Endothelial cell (in vitro differentiated cells): ENCODE measurements at regions not wholly inside any gene's neighbourhood (a gene's known extent, or its start where the extent isn't known, plus 50 kb on each side); places are given as distances from the start of the nearest gene placed in this dataset.

ENCODE experiments used
- DNase-seq: peaks from one replicate; pipeline ENCODE4 v3.0.0; 2021; ENCODE audit warnings: low spot score
- H3K27ac Mint-ChIP-seq: one replicate; pipeline ENCODE4 v1.8.0; 2021; ENCODE audit warnings: mixed read lengths, inconsistent platforms; ENCODE audit not compliant: unreplicated experiment
- H3K27me3 Mint-ChIP-seq: one replicate; pipeline ENCODE4 v1.8.0; 2021; ENCODE audit warnings: mild to moderate bottlenecking, moderate library complexity, mixed read lengths, inconsistent platforms; ENCODE audit not compliant: unreplicated experiment
- H3K36me3 Mint-ChIP-seq: one replicate; pipeline ENCODE4 v1.8.0; 2021; ENCODE audit warnings: mild to moderate bottlenecking, low read depth, mixed read lengths, inconsistent platforms; ENCODE audit not compliant: unreplicated experiment
- H3K4me1 Mint-ChIP-seq: one replicate; pipeline ENCODE4 v1.8.0; 2021; ENCODE audit warnings: mild to moderate bottlenecking, mixed read lengths, inconsistent platforms; ENCODE audit not compliant: unreplicated experiment
- H3K4me3 Mint-ChIP-seq: one replicate; pipeline ENCODE4 v1.8.0; 2021; ENCODE audit warnings: mild to moderate bottlenecking, mixed read lengths, inconsistent platforms; ENCODE audit not compliant: unreplicated experiment
- H3K9me3 Mint-ChIP-seq: one replicate; pipeline ENCODE4 v1.8.0; 2021; ENCODE audit warnings: mixed read lengths, inconsistent platforms; ENCODE audit not compliant: unreplicated experiment
- TF ChIP-seq, protein P1 (sequence below): fragments of 200-600 bp; sonication (generic); IDR thresholded peaks from one replicate; pipeline ENCODE4 v1.5.0; 2021; ENCODE audit warnings: antibody characterized with exemption; ENCODE audit not compliant: unreplicated experiment

DNA sequence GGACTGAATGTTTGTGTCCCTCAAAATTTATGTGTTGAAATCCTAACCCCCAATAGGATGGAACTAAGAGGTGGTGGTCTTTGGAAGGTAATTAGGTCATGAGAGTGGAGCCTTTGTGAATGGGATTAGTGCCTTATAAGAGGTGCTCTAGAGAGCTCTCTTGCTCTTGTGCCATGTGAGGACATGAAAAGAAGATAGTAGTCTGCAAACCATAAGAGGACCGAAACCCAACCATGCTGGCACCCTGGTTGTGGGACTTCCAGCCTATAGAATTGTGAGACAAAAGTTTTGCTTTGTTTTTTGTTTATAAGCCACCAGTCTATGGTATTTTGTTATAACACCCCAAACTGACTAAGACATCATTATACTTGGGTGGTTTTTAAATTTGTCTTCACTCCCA, 417.1 kb downstream of the ANKRD50 start:
- Mint-ChIP-seq H3K4me1 (no peaks in the 10 kb centered on the region), H3K9me3 (no peaks in the 10 kb centered on the region)
- DNase-seq = no peak

DNA sequence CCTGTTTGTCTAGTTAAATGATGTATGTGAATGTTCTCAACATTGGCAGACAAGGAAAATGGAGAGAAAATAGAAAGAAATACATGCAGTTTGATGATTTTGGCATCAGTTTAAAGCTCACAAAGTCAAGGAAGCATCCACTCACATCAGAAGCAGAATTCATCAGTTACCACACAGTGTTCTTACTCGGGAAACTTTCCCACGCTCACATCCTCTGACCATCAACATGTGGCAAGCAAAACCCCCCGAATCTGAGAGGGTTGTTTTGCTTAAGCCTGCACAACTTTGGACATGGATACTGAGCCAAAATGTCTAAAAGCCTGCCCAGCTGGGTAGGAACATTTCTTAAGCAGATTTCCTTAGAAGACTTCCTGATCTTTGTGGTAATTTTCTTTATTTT, 407.6 kb downstream of the ANKRD50 start:
- no peaks in the 10 kb centered on the region for H3K36me3 Mint-ChIP-seq
- no peaks in the 10 kb centered on the region for H3K27me3 Mint-ChIP-seq
- no peak overlapping the region for H3K27ac Mint-ChIP-seq
- no peak overlapping the region for H3K4me3 Mint-ChIP-seq
- no peaks in the 10 kb centered on the region for H3K9me3 Mint-ChIP-seq
- no peak for DNase-seq
- no peaks in the 10 kb centered on the region for H3K4me1 Mint-ChIP-seq
- TF ChIP-seq, protein P1, sequence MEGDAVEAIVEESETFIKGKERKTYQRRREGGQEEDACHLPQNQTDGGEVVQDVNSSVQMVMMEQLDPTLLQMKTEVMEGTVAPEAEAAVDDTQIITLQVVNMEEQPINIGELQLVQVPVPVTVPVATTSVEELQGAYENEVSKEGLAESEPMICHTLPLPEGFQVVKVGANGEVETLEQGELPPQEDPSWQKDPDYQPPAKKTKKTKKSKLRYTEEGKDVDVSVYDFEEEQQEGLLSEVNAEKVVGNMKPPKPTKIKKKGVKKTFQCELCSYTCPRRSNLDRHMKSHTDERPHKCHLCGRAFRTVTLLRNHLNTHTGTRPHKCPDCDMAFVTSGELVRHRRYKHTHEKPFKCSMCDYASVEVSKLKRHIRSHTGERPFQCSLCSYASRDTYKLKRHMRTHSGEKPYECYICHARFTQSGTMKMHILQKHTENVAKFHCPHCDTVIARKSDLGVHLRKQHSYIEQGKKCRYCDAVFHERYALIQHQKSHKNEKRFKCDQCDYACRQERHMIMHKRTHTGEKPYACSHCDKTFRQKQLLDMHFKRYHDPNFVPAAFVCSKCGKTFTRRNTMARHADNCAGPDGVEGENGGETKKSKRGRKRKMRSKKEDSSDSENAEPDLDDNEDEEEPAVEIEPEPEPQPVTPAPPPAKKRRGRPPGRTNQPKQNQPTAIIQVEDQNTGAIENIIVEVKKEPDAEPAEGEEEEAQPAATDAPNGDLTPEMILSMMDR = no peak

More for the DNA sequence above, 417.1 kb downstream of the ANKRD50 start:
- Mint-ChIP-seq H3K4me3 (no peak overlapping the region), H3K27me3 (peaks cover 1% of the 10 kb centered on the region), H3K27ac (no peak overlapping the region), H3K36me3 (no peaks in the 10 kb centered on the region)
- TF ChIP-seq, protein P1 = no peak

DNA sequence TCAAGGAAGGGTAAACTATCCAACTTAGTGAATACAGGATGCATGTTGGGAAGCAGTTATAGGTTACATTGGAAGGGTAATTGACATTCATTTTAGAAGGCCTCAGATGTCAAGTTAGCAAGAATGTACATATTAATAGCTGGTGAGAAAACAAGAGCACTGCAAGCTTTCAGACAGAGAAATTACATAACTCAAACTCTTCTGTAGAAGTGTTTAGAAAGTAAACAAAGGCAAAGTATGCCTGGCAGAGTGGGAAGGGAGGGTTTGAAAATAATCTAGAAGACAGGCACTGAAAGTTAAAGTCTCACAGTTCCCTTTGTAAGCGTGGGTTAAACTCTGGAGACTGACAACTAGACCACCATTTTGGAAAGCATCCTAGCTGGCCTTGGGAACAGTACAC, 406.2 kb downstream of the ANKRD50 start:
- no peak overlapping the region for H3K4me3 Mint-ChIP-seq

DNA sequence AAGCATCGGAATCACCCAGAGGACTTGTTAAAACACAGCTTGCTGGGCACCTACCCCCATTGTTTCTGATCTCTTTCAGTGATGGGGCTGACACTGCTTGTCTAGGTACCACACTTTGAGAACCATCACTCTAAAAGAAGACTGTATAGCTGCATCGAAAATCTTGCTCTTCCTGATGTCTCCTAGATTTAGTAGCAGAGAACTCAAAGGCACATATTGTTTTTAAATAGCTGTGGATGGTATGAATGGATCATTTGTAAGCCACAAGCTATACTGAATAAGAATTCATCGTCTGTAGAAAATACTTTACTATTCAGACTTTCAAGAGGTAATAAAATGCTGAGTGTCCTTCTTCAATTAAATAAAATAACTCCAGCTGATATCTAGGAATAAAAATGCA, 405.4 kb downstream of the ANKRD50 start:
- Mint-ChIP-seq H3K4me3 (no peak overlapping the region), H3K4me1 (no peaks in the 10 kb centered on the region), H3K9me3 (no peaks in the 10 kb centered on the region), H3K36me3 (no peaks in the 10 kb centered on the region), H3K27me3 (no peaks in the 10 kb centered on the region), H3K27ac (no peak overlapping the region)
- TF ChIP-seq, protein P1 = no peak
- DNase-seq = no peak

More for the DNA sequence above, 406.2 kb downstream of the ANKRD50 start:
- Mint-ChIP-seq H3K9me3 (no peaks in the 10 kb centered on the region), H3K4me1 (no peaks in the 10 kb centered on the region), H3K27me3 (no peaks in the 10 kb centered on the region), H3K27ac (no peak overlapping the region), H3K36me3 (no peaks in the 10 kb centered on the region)
- TF ChIP-seq, protein P1 = no peak
- no peak for DNase-seq

DNA sequence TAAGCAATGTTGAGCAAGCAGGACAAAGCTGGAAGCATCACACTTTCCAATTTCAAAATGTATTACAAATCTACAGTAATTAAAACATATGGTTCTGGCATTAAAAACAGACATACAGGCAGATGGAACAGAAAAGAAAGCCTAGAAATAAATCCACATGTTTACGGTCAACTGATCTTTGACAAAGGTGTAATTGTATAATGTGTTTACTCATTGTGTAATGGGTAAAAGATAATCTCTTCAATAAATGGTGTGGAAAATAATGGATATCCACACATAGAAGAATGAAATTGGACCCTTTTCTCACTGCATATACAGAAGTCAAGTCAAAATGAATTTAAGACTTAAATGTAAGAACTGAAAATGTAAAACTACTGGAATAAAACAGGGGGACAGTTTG, 394.2 kb downstream of the ANKRD50 start:
- H3K9me3 Mint-ChIP-seq = no peaks in the 10 kb centered on the region
- H3K4me1 Mint-ChIP-seq = no peaks in the 10 kb centered on the region
- no peaks in the 10 kb centered on the region for H3K36me3 Mint-ChIP-seq
- no peak for DNase-seq
- no peaks in the 10 kb centered on the region for H3K27me3 Mint-ChIP-seq
- TF ChIP-seq, protein P1 = no peak
- H3K4me3 Mint-ChIP-seq = no peak overlapping the region
- H3K27ac Mint-ChIP-seq = no peak overlapping the region
